ENCODE measurements at regions not wholly inside any gene's neighbourhood (a gene's known extent, or its start where the extent isn't known, plus 50 kb on each side); places are given as distances from the start of the nearest gene placed in this dataset.

DNA sequence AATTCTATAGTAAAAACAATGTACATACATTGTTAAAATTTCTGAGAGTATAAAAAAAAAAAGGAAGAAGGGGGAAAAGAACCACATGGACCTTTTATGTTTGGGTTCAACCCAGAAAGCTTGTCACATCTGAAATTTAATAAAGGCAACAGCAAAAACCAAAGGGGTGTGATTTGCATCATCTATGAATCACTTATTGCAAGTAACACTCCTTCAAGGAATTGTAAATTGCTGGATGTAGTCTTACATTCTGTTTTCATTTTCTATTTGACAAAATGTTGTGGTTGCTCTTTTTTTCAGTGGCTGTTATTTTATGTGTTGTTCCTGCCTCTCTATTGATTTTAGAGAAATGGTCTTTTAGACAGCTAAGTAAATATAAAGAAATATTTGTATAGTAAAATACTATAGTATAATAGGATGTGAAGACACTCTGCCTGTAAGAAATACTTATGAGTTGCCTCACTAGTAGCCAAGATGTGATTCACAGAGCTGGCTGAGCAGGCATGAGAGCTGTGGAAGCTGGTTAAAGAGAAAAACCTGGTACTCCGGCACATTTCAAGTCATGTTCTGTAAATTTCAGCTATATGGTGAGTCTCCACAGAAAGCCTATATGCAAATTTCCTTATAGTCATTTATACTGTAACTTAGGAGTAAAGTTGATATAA lies 131.1 kb upstream of the CNTLN start:
- no peak for TF ChIP-seq CTCF (conservative IDR thresholded peaks at IDR 0.05; ENCODE audit: low read depth, low read length)
- no peak for TF ChIP-seq MAFK (IDR thresholded peaks at IDR 0.05; ENCODE audit: low read depth, low read length)

Data from IMR-90 (cell line).